ENCODE measurements at regions not wholly inside any gene's neighbourhood (a gene's known extent, or its start where the extent isn't known, plus 50 kb on each side); places are given as distances from the start of the nearest gene placed in this dataset.

DNA sequence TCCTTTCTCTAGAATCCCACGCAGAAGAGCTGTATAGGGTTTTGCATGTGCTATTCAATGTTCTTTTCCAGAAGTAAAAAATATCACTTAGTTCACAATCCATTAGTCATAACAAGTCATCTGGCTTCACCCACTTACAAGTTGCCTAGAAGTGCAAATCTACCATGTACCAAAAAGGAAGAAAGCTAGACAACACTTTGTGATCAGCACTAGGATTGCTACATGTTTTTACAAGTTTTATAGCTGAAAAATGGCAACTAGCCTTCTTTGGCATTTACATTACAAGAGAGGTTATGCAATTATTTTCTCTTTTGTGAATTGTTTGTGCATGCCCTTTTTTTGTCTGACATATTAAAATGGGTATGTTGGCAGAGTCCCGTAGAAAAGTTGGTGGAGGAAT is 85.6 kb upstream of the PTPRK start:
- Histone ChIP-seq H3K4ac (ENCODE audit: low read depth, low read length) (no peak overlapping the region), H4K5ac (ENCODE audit: insufficient read length, low read depth, low read length) (no peak overlapping the region), H2BK120ac (ENCODE audit: low read depth, low read length, poor library complexity, severe bottlenecking) (no peak overlapping the region), H2BK5ac (ENCODE audit: insufficient read length, low read length) (no peak overlapping the region), H3K79me2 (ENCODE audit: insufficient read depth, low read length) (no peaks in the 10 kb centered on the region), H3K18ac (ENCODE audit: insufficient read length, low read depth, low read length) (no peak overlapping the region), H2AFZ (ENCODE audit: low read length) (no peak overlapping the region), H3T11ph (ENCODE audit: low read length) (no peak overlapping the region), H3K23ac (ENCODE audit: insufficient read length, low read depth, low read length) (no peak overlapping the region), H3K4me1 (ENCODE audit: insufficient read depth, low read length) (no peaks in the 10 kb centered on the region; the same call in 1 of the 2 replicates), H4K8ac (replicated peaks; ENCODE audit: insufficient read length, low read depth, low read length) (no peak overlapping the region), H3K9me3 (ENCODE audit: control insufficient read depth, low read depth, low read length) (no peaks in the 10 kb centered on the region), H3K27ac (ENCODE audit: insufficient read length, low read depth, low read length) (no peak overlapping the region), H2BK20ac (ENCODE audit: low read depth, low read length, poor library complexity, severe bottlenecking) (no peak overlapping the region), H4K91ac (ENCODE audit: insufficient read length, low read depth, low read length) (no peak overlapping the region), H2BK12ac (ENCODE audit: insufficient read length, low read depth, low read length) (no peak overlapping the region), H3K23me2 (ENCODE audit: insufficient read length, low read depth, low read length, poor library complexity, severe bottlenecking) (no peaks in the 10 kb centered on the region), H3K56ac (ENCODE audit: insufficient read length, low read depth, low read length) (no peak overlapping the region), H3K14ac (ENCODE audit: insufficient read depth, low read length) (no peak overlapping the region), H4K20me1 (ENCODE audit: control insufficient read depth, insufficient read depth, insufficient read length) (no peaks in the 10 kb centered on the region), H3K4me2 (ENCODE audit: insufficient read depth, insufficient read length, low read length) (no peak overlapping the region), H2AK5ac (ENCODE audit: insufficient read length, low read length) (no peak overlapping the region), H3K27me3 (ENCODE audit: insufficient read depth, low read length) (no peaks in the 10 kb centered on the region; the same call in 1 of the 2 replicates), H2BK15ac (ENCODE audit: low read depth, low read length) (no peak overlapping the region), H3K9ac (ENCODE audit: extremely low read depth, insufficient read length, low read length) (no peak overlapping the region), H3K79me1 (ENCODE audit: insufficient read depth, low read depth, low read length, poor library complexity, severe bottlenecking) (no peaks in the 10 kb centered on the region)
- Mint-ChIP-seq H3K4me1 (peaks cover 5 to 12% of the 10 kb centered on the region in 2 experiments), H3K9me3 (no peaks in the 10 kb centered on the region), H3K27ac (no peak overlapping the region), H3K27me3 (ENCODE audit: low read depth) (no peaks in the 10 kb centered on the region; the same call in 1 of the 2 replicates), H3K4me3 (no peak overlapping the region), H3K36me3 (ENCODE audit: insufficient read depth in 1 of 3, low read depth in 3 of 3) (no peaks in the 10 kb centered on the region)
- no peak for DNase-seq
- no CpG with 5 or more reads among the region's 2 CpGs for WGBS (ENCODE audit: extremely low coverage, insufficient read length, low lambda C conversion rate)
- TF ChIP-seq, protein P1, sequence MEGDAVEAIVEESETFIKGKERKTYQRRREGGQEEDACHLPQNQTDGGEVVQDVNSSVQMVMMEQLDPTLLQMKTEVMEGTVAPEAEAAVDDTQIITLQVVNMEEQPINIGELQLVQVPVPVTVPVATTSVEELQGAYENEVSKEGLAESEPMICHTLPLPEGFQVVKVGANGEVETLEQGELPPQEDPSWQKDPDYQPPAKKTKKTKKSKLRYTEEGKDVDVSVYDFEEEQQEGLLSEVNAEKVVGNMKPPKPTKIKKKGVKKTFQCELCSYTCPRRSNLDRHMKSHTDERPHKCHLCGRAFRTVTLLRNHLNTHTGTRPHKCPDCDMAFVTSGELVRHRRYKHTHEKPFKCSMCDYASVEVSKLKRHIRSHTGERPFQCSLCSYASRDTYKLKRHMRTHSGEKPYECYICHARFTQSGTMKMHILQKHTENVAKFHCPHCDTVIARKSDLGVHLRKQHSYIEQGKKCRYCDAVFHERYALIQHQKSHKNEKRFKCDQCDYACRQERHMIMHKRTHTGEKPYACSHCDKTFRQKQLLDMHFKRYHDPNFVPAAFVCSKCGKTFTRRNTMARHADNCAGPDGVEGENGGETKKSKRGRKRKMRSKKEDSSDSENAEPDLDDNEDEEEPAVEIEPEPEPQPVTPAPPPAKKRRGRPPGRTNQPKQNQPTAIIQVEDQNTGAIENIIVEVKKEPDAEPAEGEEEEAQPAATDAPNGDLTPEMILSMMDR (conservative IDR thresholded peaks at IDR 0.05): no peak
